ENCODE measurements at regions not wholly inside any gene's neighbourhood (a gene's known extent, or its start where the extent isn't known, plus 50 kb on each side); places are given as distances from the start of the nearest gene placed in this dataset.

- TF ChIP-seq CTCF (IDR thresholded peaks at IDR 0.05) (no peak), POLR2AphosphoS5 (IDR thresholded peaks at IDR 0.05) (no peak)
These were observed 337.5 kb downstream of the MFSD1 start for GRCh38 chr3:159139326-159139725.
